OCI-LY3 (cell line): ENCODE measurements at regions not wholly inside any gene's neighbourhood (a gene's known extent, or its start where the extent isn't known, plus 50 kb on each side); places are given as distances from the start of the nearest gene placed in this dataset.

Experiments used
- H2AFZ ChIP-seq: fragments of 200-600, 300-600 bp; shearing (Covaris generic); 2 replicates; pipeline ENCODE4 v1.6.0; 2014; ENCODE audit warnings: antibody characterized with exemption, low read depth, low read length
- H3K27ac ChIP-seq: fragments of 200-600, 300-600 bp; sonication (generic); 2 replicates; pipeline ENCODE4 v1.5.1; 2014; ENCODE audit warnings: mild to moderate bottlenecking, low read length, moderate library complexity, mixed read lengths
- H3K27me3 ChIP-seq: fragments of 200-600, 300-600 bp; sonication (generic); 2 replicates; pipeline ENCODE4 v1.6.1; 2014; ENCODE audit warnings: low read depth, low read length, mixed read lengths
- H3K36me3 ChIP-seq: fragments of 200-600, 300-600 bp; sonication (generic); replicated peaks from 2 replicates; pipeline ENCODE3; 2014; ENCODE audit warnings: low read depth, low read length, mixed read lengths
- H3K4me1 ChIP-seq: fragments of 300-600, 200-600 bp; sonication (generic); 2 replicates; pipeline ENCODE4 v1.6.1; 2014; ENCODE audit warnings: low read length, mixed read lengths
- H3K4me2 ChIP-seq: fragments of 200-600, 300-600 bp; sonication (generic); 2 replicates; pipeline ENCODE4 v1.6.1; 2014; ENCODE audit warnings: low read length, mixed read lengths
- H3K4me3 ChIP-seq: fragments of 300-600, 200-600 bp; sonication (generic); 2 replicates; pipeline ENCODE4 v1.5.1; 2014; ENCODE audit warnings: antibody characterized with exemption, mild to moderate bottlenecking, low read length, moderate library complexity
- H3K79me2 ChIP-seq: fragments of 300-600, 200-600 bp; shearing (Covaris generic); 2 replicates; pipeline ENCODE4 v1.6.1; 2014; ENCODE audit warnings: mild to moderate bottlenecking, low read length, mixed read lengths
- H3K9ac ChIP-seq: fragments of 300-600, 200-600 bp; shearing (Covaris generic); 2 replicates; pipeline ENCODE4 v1.6.0; 2014; ENCODE audit warnings: mild to moderate bottlenecking, low read length, moderate library complexity
- H3K9me3 ChIP-seq: fragments of 200-600, 300-600 bp; shearing (Covaris generic); 2 replicates; pipeline ENCODE4 v1.6.1; 2014; ENCODE audit warnings: low read length, mixed read lengths; ENCODE audit not compliant: insufficient read depth
- H4K20me1 ChIP-seq: fragments of 200-600, 300-600 bp; sonication (generic); 2 replicates; pipeline ENCODE4 v1.6.1; 2016; ENCODE audit warnings: low read length, mixed read lengths; ENCODE audit not compliant: insufficient read depth
- EZH2phosphoT487 ChIP-seq: fragments of 200-600 bp; shearing (Covaris generic); IDR thresholded peaks from 2 replicates; pipeline ENCODE4 v1.6.1; 2018; ENCODE audit warnings: antibody characterized with exemption, mixed run types, low read depth
- TF ChIP-seq, protein P1 (sequence below): fragments of 200-600, 300-600 bp; sonication (generic); IDR thresholded peaks from 2 replicates; pipeline ENCODE4 v1.5.1; 2014; ENCODE audit warnings: antibody characterized with exemption, low read length, low read depth

GRCh38 chr5:122576256-122577016 lies 198.4 kb upstream of the SNX2 start:
- H2AFZ ChIP-seq, result no peak overlapping the region
- no peak overlapping the region for H3K4me2 ChIP-seq
- H3K9ac ChIP-seq, result no peak overlapping the region
- no peaks in the 10 kb centered on the region for H3K9me3 ChIP-seq
- H3K79me2 ChIP-seq, result no peaks in the 10 kb centered on the region
- H3K36me3 ChIP-seq, result no peaks in the 10 kb centered on the region
- no peak overlapping the region for H3K4me3 ChIP-seq
- peaks cover 6% of the 10 kb centered on the region for H3K4me1 ChIP-seq
- TF ChIP-seq, protein P1, sequence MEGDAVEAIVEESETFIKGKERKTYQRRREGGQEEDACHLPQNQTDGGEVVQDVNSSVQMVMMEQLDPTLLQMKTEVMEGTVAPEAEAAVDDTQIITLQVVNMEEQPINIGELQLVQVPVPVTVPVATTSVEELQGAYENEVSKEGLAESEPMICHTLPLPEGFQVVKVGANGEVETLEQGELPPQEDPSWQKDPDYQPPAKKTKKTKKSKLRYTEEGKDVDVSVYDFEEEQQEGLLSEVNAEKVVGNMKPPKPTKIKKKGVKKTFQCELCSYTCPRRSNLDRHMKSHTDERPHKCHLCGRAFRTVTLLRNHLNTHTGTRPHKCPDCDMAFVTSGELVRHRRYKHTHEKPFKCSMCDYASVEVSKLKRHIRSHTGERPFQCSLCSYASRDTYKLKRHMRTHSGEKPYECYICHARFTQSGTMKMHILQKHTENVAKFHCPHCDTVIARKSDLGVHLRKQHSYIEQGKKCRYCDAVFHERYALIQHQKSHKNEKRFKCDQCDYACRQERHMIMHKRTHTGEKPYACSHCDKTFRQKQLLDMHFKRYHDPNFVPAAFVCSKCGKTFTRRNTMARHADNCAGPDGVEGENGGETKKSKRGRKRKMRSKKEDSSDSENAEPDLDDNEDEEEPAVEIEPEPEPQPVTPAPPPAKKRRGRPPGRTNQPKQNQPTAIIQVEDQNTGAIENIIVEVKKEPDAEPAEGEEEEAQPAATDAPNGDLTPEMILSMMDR, result no peak
- no peak for TF ChIP-seq EZH2phosphoT487
- H4K20me1 ChIP-seq, result no peaks in the 10 kb centered on the region
- H3K27ac ChIP-seq, result no peak overlapping the region
- no peaks in the 10 kb centered on the region for H3K27me3 ChIP-seq

DNA sequence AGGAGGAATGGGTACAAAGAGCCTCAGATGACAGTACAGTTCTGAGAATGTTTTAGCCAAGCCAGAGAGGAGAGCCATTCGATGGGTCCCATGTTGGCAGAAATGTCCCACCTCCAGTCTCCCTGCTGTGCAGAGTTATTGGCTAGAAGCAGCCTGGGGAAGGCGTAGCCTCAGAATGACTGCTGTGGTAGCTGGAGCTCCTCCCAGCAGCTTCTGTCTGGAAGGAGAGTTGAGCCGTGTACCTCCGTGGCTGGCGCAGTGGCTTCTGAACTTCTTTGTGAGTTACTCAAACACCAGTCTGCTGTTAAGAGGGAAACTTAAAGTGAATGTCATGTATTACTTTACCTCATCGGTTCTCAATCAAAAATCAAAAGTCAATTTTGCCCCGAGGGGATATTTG lies 193.3 kb upstream of the SNX2 start:
- Histone ChIP-seq H2AFZ (peak overlapping the region; percentile 43), H3K4me2 (peak overlapping the region; percentile 64), H4K20me1 (no peaks in the 10 kb centered on the region), H3K4me3 (peak overlapping the region; percentile 57), H3K36me3 (no peaks in the 10 kb centered on the region), H3K4me1 (peaks cover 19% of the 10 kb centered on the region), H3K9me3 (no peaks in the 10 kb centered on the region), H3K9ac (0 out of 2 replicates have a peak overlapping the region, but pooled peaks have one; percentile 12), H3K79me2 (no peaks in the 10 kb centered on the region), H3K27ac (no peak overlapping the region), H3K27me3 (no peaks in the 10 kb centered on the region)
- TF ChIP-seq EZH2phosphoT487, result no peak
- TF ChIP-seq, protein P1, result no peak

GRCh38 chr5:122584411-122585300 lies 190.2 kb upstream of the SNX2 start:
- Histone ChIP-seq H2AFZ (no peak overlapping the region), H3K4me1 (peaks cover 29% of the 10 kb centered on the region), H4K20me1 (no peaks in the 10 kb centered on the region), H3K9me3 (no peaks in the 10 kb centered on the region), H3K4me2 (no peak overlapping the region), H3K36me3 (no peaks in the 10 kb centered on the region), H3K79me2 (no peaks in the 10 kb centered on the region), H3K4me3 (no peak overlapping the region), H3K27ac (no peak overlapping the region), H3K9ac (no peak overlapping the region), H3K27me3 (no peaks in the 10 kb centered on the region)
- TF ChIP-seq, protein P1, result no peak
- no peak for TF ChIP-seq EZH2phosphoT487

GRCh38 chr5:122585371-122585770 lies 189.5 kb upstream of the SNX2 start:
- H3K4me1 ChIP-seq, result peaks cover 29% of the 10 kb centered on the region
- H3K27me3 ChIP-seq, result no peaks in the 10 kb centered on the region
- H3K4me3 ChIP-seq, result no peak overlapping the region
- no peak overlapping the region for H3K9ac ChIP-seq
- H3K4me2 ChIP-seq, result no peak overlapping the region
- no peak overlapping the region for H2AFZ ChIP-seq
- no peak overlapping the region for H3K27ac ChIP-seq
- no peaks in the 10 kb centered on the region for H3K9me3 ChIP-seq
- no peak for TF ChIP-seq EZH2phosphoT487
- TF ChIP-seq, protein P1, result no peak
- H4K20me1 ChIP-seq, result no peaks in the 10 kb centered on the region
- no peaks in the 10 kb centered on the region for H3K36me3 ChIP-seq
- no peaks in the 10 kb centered on the region for H3K79me2 ChIP-seq
